Central memory CD8-positive, alpha-beta T cell (primary cell): ENCODE measurements at regions not wholly inside any gene's neighbourhood (a gene's known extent, or its start where the extent isn't known, plus 50 kb on each side); places are given as distances from the start of the nearest gene placed in this dataset.
"Not testable (repeated sequence)": the region's sequence is repeated elsewhere in the genome, so short reads cannot be mapped to it uniquely, and the experiment has no call there.

ENCODE experiments used
- ATAC-seq: fragments of 150-1000 bp; cut with Tn5 transposase; replicated peaks from 2 replicates; pipeline ENCODE4 v1.10.0; 2022; ENCODE audit warnings: mild to moderate bottlenecking, moderate FRiP score, moderate number of reproducible peaks; ENCODE audit not compliant: poor library complexity, severe bottlenecking; ENCODE audit errors: extremely low read depth
- DNase-seq, 2 donors: peaks; one replicate each; pipeline ENCODE4 v3.0.0; 2021; ENCODE audit warnings: low spot score in 2 of 2
- H3K27ac Mint-ChIP-seq: one replicate; pipeline ENCODE4 v1.8.0; 2022; ENCODE audit warnings: low read depth, mild to moderate bottlenecking, moderate library complexity, mixed read lengths
- H3K27me3 Mint-ChIP-seq: one replicate; pipeline ENCODE4 v1.8.0; 2022; ENCODE audit warnings: mixed read lengths
- H3K36me3 Mint-ChIP-seq: one replicate; pipeline ENCODE4 v1.8.0; 2022; ENCODE audit warnings: mild to moderate bottlenecking, moderate library complexity, mixed read lengths; ENCODE audit not compliant: insufficient read depth
- H3K4me1 Mint-ChIP-seq: one replicate; pipeline ENCODE4 v1.8.0; 2022; ENCODE audit warnings: mixed read lengths
- H3K4me3 Mint-ChIP-seq: one replicate; pipeline ENCODE4 v1.8.0; 2022; ENCODE audit warnings: mild to moderate bottlenecking, moderate library complexity, mixed read lengths
- H3K9me3 Mint-ChIP-seq: one replicate; pipeline ENCODE4 v1.8.0; 2022; ENCODE audit warnings: mixed read lengths

DNA sequence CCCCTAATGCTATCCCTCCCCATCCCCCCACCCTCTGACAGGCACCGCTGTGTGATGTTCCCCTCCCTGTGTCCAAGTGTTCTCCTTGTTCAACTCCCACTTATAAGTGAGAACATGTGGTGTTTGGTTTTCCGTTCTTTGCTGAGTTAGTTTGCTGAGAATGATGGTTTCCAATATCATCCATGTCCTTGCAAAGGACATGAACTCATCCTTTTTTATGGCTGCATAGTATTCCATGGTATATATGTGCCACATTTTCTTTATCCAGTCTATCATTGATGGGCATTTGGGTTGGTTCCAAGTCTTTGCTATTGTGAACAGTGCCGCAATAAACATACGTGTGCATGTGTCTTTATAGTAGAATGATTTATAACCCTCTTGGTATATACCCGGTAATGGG is 98.2 kb downstream of the EBLN1 start:
- H3K36me3 Mint-ChIP-seq, H3K4me3 Mint-ChIP-seq, H3K4me1 Mint-ChIP-seq, H3K9me3 Mint-ChIP-seq, ATAC-seq, DNase-seq, H3K27ac Mint-ChIP-seq: not testable (repeated sequence)
- peaks cover 71% of the 10 kb centered on the region for H3K27me3 Mint-ChIP-seq

DNA sequence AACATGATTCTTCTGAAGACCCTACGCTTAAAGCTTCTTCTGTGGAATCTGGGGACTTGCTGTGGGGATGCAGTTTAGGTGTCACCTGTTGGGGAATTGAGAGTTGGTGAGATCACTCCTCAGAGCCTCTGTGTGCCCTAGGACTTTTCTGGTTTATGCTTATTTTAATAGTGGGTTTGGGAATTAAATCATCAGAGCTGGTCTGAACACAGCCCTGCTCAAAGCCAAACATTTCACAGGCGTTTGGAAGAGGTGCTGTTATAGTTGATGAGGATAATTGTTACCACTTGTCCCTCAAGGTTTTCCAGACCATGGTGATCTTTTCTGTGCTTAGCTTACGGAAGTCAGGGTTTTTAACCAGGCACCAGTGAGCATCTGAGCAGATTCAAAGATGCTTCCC is 106.1 kb downstream of the EBLN1 start:
- H3K27me3 Mint-ChIP-seq = peaks cover 49% of the 10 kb centered on the region
- no peak overlapping the region for H3K4me3 Mint-ChIP-seq

DNA sequence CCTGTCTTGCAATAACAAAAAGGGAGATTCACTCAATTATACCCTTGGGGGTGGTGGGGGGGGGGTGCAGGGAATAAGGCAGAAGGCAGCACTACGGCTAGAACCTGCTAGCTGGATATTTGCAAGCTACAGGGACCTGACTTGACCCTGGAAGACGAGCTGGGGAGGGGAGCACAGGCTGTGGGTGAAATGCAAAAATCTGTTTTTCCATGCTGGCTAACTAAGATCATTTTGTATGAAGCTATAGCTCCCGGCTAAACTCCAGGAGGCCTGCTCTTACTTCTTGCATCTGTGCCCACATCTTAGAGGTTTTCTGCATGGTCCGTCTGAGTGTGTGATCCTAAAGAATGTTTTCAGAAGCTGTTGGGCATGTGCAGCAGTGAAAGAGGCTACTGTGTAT is 106.6 kb downstream of the EBLN1 start:
- DNase-seq (no peak), ATAC-seq (no peak)
- Mint-ChIP-seq H3K9me3 (no peaks in the 10 kb centered on the region), H3K4me1 (no peaks in the 10 kb centered on the region), H3K4me3 (no peak overlapping the region), H3K27me3 (peaks cover 44% of the 10 kb centered on the region), H3K27ac (no peak overlapping the region), H3K36me3 (no peaks in the 10 kb centered on the region)

More for the DNA sequence above, 106.1 kb downstream of the EBLN1 start:
- Mint-ChIP-seq H3K9me3 (no peaks in the 10 kb centered on the region), H3K4me1 (no peaks in the 10 kb centered on the region), H3K27ac (no peak overlapping the region), H3K36me3 (no peaks in the 10 kb centered on the region)
- DNase-seq = no peak
- ATAC-seq = no peak

DNA sequence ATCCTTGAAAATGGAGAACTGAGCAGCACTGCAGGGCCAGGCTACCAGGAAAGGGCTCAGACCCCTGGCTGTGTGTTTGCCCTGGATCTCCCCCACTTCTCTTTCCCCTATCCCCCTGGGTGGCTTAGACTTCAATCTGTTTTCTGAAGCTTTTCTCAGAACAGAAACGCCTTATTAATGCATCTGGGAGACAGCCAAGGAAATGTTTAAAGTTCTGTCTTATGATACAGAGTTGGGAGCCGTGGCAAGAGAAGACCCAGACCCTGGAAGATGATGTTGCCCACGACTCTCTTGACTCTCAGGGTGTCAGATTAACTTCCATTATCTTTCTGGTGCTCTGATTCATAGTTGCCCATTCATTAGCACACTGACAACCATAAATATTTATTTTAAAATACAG is 107.1 kb downstream of the EBLN1 start:
- Mint-ChIP-seq H3K27me3 (peaks cover 40% of the 10 kb centered on the region), H3K9me3 (no peaks in the 10 kb centered on the region), H3K4me3 (no peak overlapping the region), H3K27ac (no peak overlapping the region), H3K4me1 (no peaks in the 10 kb centered on the region), H3K36me3 (no peaks in the 10 kb centered on the region)
- DNase-seq = no peak
- ATAC-seq = no peak

DNA sequence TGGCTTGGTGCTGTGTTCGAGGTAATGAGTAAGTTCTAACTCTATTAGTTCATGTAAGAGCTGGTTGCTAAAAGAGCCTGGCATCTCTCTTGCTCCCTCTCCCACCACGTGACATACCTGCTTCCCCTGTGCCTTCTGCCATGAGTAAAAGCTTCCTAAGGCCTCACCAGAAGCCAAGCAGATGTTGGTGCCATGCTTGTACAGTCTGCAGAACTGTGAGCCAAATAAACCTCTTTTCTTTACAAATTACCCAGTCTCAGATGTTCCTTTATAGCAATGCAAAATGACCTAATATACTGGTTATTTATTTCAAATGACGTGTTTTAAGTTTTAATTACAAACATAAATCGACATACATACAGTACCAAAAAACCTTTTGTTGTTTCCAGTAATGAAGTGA is 101.7 kb upstream of the DNAJC1 start:
- Mint-ChIP-seq H3K4me3 (no peak overlapping the region), H3K9me3 (no peaks in the 10 kb centered on the region), H3K36me3 (peaks cover 1% of the 10 kb centered on the region), H3K27ac (no peak overlapping the region), H3K4me1 (no peaks in the 10 kb centered on the region), H3K27me3 (peaks cover 11% of the 10 kb centered on the region)
- ATAC-seq = no peak
- no peak for DNase-seq

- no peak overlapping the region for H3K27ac Mint-ChIP-seq
- no peak for ATAC-seq
- H3K9me3 Mint-ChIP-seq = no peaks in the 10 kb centered on the region
- H3K4me1 Mint-ChIP-seq = no peaks in the 10 kb centered on the region
- peaks cover 1% of the 10 kb centered on the region for H3K36me3 Mint-ChIP-seq
- no peak overlapping the region for H3K4me3 Mint-ChIP-seq
- DNase-seq = no peak
- peaks cover 11% of the 10 kb centered on the region for H3K27me3 Mint-ChIP-seq
These were observed 100.4 kb upstream of the DNAJC1 start for GRCh38 chr10:22103701-22104470.

DNA sequence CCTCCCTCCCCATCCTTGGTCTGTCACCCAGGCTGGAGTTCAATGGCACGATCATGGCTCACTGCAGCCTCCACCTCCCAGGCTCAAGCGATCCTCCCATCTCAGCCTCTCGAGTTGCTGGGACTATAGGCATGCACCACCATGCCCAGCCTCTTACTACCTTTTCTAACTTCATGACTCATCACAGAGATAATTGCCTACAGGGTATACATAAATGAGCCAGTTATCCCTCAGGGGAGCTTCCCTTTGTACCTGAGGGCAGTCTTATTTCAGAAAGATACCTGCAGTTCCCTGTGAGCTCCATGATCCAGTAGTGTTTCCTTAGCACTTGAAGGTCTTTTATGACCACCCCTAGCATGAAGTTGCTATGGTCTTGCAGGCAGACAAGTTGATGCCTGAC is 94.2 kb upstream of the DNAJC1 start:
- Mint-ChIP-seq H3K4me1 (no peaks in the 10 kb centered on the region), H3K36me3 (peaks cover 1% of the 10 kb centered on the region), H3K27me3 (peaks cover 9% of the 10 kb centered on the region)

DNA sequence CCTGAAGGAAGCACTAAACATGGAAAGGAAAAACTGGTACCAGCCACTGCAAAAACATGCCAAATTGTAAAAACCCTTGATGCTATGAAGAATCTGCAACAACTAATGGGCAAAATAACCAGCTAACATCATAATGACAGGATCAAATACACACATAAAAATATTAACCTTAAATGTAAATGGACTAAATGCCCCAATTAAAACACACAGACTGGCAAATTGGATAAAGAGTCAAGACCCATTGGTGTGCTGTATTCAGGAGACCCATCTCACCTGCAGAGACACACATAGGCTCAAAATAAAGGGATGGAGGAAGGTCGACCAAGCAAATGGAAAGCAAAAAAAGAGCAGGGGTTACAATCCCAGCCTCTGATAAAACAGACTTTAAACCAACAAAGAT is 87.7 kb upstream of the DNAJC1 start:
- H3K9me3 Mint-ChIP-seq, DNase-seq, H3K4me3 Mint-ChIP-seq, H3K4me1 Mint-ChIP-seq, H3K36me3 Mint-ChIP-seq, H3K27ac Mint-ChIP-seq, ATAC-seq: not testable (repeated sequence)
- peaks cover 45% of the 10 kb centered on the region for H3K27me3 Mint-ChIP-seq

More for the DNA sequence above, 94.2 kb upstream of the DNAJC1 start:
- Mint-ChIP-seq H3K4me3 (no peak overlapping the region), H3K27ac (no peak overlapping the region), H3K9me3 (no peaks in the 10 kb centered on the region)
- ATAC-seq = no peak
- DNase-seq = no peak

DNA sequence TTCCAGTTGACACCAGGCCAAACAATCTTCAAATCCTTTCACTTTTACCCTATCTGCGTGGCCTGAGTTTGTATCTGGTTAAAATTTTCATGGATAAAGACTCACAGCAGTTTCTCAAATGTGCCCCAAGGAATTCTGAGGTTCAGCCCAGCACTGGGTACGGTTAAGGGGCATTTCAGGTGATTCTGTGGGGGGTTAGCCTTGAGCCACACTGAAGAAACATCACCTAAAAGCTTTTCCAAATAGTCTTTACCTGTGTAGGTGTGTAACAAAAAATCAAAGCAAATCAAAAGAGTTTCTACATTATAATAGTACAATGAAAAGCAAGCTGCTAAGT is 83.8 kb upstream of the DNAJC1 start:
- Mint-ChIP-seq H3K27me3 (peaks cover 75% of the 10 kb centered on the region), H3K27ac (no peak overlapping the region), H3K4me3 (no peak overlapping the region), H3K4me1 (no peaks in the 10 kb centered on the region), H3K36me3 (no peaks in the 10 kb centered on the region), H3K9me3 (no peaks in the 10 kb centered on the region)
- ATAC-seq (no peak), DNase-seq (no peak)

DNA sequence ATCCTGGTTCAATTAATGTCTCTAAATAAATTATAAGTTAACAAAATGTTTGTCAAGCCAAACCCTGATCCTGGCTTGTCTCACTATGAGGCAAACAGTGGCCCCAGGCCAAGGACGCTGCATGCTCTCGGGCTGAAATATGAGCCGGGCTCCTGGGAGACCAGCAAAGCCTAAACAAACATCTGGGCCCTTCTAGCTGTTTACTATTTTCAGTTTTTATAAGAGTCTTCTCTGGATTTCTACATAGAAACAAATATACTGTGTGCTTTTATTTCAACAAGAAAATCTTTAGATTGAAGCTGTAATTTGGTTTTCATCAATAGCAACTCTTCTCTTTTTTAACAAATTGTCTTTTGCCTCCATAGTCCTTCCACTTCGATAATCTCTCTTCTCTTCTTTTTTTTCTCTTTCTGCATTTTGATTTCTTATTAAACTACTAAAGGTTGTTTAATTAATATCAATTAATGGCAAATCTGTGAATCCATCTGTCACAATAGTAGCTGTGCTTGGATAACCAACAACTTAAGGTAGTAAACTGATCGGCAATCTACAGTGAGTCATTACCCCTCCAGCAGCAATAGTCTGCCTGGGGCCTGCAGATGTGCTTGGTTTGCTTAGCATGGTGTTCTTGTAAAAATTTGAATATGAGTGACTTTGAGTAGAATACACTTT is 83.3 kb upstream of the DNAJC1 start:
- peaks cover 75% of the 10 kb centered on the region for H3K27me3 Mint-ChIP-seq
- H3K4me3 Mint-ChIP-seq = no peak overlapping the region

DNA sequence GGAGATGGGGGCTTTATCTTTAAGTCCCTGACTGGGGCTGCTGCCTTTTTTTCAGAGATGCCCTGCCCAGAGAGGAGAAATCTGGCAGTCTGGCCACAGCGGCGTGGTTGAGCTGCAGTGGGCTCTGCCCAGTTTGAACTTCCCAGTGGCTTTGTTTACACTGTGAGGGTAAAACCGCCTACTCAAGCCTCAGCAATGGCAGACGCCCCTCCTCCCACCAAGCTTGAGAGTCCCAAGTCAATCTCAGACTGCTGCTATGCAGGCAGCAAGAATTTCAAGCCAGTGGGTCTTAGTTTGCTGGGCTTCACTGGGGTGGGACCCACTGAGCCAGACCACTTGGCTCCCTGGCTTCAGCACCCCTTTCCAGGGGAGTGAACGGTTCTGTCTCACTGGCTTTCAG is 76.4 kb upstream of the DNAJC1 start:
- H3K9me3 Mint-ChIP-seq, H3K36me3 Mint-ChIP-seq, ATAC-seq, DNase-seq, H3K27ac Mint-ChIP-seq, H3K4me1 Mint-ChIP-seq, H3K4me3 Mint-ChIP-seq: not testable (repeated sequence)
- peaks cover 100% of the 10 kb centered on the region for H3K27me3 Mint-ChIP-seq

More for the DNA sequence above, 83.3 kb upstream of the DNAJC1 start:
- H3K27ac Mint-ChIP-seq = no peak overlapping the region
- H3K36me3 Mint-ChIP-seq = no peaks in the 10 kb centered on the region
- no peaks in the 10 kb centered on the region for H3K9me3 Mint-ChIP-seq
- H3K4me1 Mint-ChIP-seq = no peaks in the 10 kb centered on the region
- DNase-seq (no peak), ATAC-seq (no peak)

DNA sequence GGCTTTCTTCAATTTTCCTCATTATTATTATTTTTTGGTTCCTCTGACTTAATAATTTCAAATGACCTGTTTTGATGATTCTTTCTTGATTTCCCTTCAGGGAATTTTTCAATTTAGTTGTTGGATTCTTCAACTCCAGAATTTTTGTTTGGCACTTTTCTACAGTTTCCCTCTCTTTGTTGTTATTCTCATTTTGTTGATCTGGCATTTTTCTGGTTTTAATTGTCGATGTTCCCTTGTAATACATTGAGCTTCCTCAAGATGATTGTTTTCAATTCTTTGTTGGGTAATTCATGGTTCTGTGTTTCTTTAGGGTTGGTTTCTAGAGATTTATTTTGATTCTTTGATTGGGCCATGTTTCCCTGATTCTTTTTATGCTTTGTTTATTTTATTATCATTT is 67.8 kb upstream of the DNAJC1 start:
- Mint-ChIP-seq H3K27ac (no peak overlapping the region), H3K4me1 (no peaks in the 10 kb centered on the region), H3K4me3 (no peak overlapping the region), H3K9me3 (peaks cover 29% of the 10 kb centered on the region), H3K27me3 (peaks cover 67% of the 10 kb centered on the region), H3K36me3 (peaks cover 1% of the 10 kb centered on the region)
- no peak for DNase-seq
- no peak for ATAC-seq

DNA sequence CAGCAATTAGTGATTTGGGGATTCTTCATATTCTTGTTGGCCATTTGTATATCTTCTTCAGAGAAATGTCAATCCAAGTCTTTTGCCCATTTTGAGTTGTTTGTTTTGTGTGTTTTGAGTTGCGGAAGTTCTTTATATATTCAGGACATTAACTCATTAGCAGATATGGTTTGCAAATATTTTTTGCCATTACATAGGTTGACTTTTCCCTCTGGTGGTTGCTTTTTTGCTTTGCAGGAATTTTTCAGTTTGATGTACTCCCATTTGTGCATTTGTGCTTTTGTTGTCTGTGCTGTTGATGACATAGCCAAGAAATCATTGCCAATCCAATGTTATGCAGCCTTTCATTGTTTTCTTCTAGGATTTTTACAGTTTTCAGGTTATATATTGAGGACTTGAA is 63.6 kb upstream of the DNAJC1 start:
- Mint-ChIP-seq H3K9me3 (peaks cover 32% of the 10 kb centered on the region), H3K4me3 (no peak overlapping the region), H3K4me1 (no peaks in the 10 kb centered on the region), H3K27ac (no peak overlapping the region), H3K36me3 (no peaks in the 10 kb centered on the region), H3K27me3 (peaks cover 39% of the 10 kb centered on the region)
- DNase-seq = no peak
- no peak for ATAC-seq
